AG09309 (cell line): ENCODE measurements at regions not wholly inside any gene's neighbourhood (a gene's known extent, or its start where the extent isn't known, plus 50 kb on each side); places are given as distances from the start of the nearest gene placed in this dataset.

Experiments used
- DNase-seq: peaks from one replicate; pipeline ENCODE4 v3.0.0-alpha.2; 2010; ENCODE audit warnings: low read depth
- H3K4me3 ChIP-seq: 2 replicates; pipeline ENCODE4 v1.5.1; 2011; ENCODE audit warnings: mild to moderate bottlenecking, low read depth, low read length, moderate library complexity; ENCODE audit not compliant: control insufficient read depth
- TF ChIP-seq, protein P1 (sequence below): IDR thresholded peaks from 2 replicates; pipeline ENCODE4 v1.5.1; 2011; ENCODE audit warnings: mild to moderate bottlenecking, low read depth, low read length, inconsistent platforms; ENCODE audit not compliant: insufficient read depth, control insufficient read depth; ENCODE audit errors: missing control alignments

DNA sequence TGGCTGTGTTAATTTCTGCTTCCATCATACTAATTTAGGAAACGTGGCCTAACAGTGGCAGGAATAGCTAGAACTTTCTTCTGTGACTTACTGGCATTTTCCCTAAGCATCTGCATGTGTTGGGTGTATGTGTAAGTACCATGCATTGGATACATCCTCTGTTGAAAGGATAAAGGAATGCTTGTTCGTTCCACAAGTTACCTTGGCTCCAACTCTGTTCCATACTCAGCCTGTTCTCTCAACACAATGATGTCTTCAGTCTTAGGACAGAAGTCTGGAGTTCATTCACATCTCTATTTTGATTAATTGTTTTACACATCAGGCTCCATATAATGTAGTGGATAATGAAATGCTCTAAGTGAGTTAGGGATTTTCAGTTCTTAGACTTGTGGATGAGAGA, 190.1 kb upstream of the DMRT1 start:
- DNase-seq, result no peak
- TF ChIP-seq, protein P1, sequence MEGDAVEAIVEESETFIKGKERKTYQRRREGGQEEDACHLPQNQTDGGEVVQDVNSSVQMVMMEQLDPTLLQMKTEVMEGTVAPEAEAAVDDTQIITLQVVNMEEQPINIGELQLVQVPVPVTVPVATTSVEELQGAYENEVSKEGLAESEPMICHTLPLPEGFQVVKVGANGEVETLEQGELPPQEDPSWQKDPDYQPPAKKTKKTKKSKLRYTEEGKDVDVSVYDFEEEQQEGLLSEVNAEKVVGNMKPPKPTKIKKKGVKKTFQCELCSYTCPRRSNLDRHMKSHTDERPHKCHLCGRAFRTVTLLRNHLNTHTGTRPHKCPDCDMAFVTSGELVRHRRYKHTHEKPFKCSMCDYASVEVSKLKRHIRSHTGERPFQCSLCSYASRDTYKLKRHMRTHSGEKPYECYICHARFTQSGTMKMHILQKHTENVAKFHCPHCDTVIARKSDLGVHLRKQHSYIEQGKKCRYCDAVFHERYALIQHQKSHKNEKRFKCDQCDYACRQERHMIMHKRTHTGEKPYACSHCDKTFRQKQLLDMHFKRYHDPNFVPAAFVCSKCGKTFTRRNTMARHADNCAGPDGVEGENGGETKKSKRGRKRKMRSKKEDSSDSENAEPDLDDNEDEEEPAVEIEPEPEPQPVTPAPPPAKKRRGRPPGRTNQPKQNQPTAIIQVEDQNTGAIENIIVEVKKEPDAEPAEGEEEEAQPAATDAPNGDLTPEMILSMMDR, result no peak
- H3K4me3 ChIP-seq, result no peak overlapping the region

DNA sequence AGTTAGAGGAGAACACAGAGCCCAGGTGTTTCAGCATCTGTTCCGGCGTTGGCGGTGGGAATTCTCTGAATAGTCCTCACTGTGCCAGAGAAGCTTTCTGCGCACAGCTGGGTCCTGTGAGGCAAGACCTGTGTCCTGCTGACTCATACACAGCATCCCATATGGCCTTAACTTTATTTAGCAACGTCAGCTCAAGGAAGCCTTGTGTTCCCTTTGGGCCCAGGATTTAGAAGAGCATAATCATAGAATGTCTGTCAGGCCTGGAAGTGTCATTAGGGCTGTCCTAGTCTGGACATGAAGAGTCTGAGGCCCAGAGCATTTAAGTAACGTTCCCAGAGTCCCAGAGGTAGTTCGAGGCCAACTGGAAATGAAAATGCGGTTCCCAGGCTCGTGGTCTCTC, 188.6 kb upstream of the DMRT1 start:
- TF ChIP-seq, protein P1, result no peak
- no peak overlapping the region for H3K4me3 ChIP-seq
- no peak for DNase-seq

DNA sequence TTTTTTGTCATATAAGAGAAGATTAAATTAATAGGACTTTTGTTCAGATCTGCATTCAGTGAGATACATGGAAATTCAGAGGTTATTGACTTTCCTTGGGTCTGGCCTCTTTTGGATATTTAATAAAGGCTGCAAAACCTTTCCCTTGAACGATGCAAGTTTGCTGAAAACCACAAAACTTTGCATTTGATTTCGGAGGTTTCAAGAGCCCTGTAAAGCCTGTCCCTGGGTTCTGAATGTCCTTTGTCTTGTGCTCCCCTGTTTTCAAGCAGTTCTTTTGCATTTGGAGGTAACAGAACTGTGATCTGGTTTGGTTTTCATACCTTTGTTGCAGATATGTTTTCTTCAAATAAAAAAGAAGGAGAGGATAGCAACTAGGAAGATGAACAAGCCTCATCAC, 188.1 kb upstream of the DMRT1 start:
- H3K4me3 ChIP-seq, result no peak overlapping the region
- TF ChIP-seq, protein P1, result no peak
- no peak for DNase-seq

DNA sequence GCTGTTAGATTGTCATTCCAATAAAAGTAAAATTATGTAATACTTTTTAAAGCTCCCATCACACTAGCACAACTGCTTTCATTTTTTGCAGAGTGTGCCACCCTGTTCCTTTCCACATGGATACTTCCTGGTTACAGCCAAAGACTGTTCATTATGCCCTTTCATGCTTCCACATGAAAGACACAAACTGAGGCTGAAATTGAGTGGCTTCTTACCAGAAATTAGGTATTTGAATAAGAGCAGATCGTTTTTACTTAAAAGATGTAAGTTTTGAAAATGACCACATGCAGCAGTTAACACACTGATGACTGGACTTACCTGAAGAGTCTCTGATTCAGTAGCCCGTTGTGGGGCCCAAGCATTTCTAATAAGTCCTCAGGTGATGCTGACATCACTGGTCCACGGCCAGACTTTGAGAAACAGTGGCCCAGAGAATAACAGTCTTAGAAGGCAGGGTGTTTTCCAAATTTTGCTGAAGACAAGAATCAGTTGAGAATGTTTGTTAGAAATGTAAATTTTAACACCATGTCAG, 187.6 kb upstream of the DMRT1 start:
- no peak overlapping the region for H3K4me3 ChIP-seq
- TF ChIP-seq, protein P1, result no peak

DNA sequence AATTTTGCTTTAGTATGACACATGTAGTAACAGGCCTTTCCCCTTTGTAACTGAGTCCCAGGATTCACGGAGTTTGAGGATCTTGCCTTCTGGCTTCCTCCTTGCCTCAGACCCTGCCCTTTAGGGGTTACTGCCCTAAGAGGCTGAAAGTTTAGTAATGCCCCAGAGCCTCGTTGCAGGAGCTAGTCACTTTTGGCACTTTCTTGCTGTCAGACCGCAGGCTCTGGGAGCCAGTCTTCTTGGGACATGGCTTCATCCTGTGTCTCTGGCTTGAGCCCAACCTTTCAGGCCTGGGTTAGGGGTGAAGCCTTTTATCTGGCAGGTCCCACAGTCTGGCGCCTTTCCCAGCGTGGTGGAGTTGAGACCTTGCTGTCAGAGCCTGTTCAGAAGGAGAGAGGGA, 185.6 kb upstream of the DMRT1 start:
- DNase-seq, result no peak
- no peak overlapping the region for H3K4me3 ChIP-seq
- TF ChIP-seq, protein P1, result no peak

More for the DNA sequence above, 187.6 kb upstream of the DMRT1 start:
- DNase-seq, result no peak

DNA sequence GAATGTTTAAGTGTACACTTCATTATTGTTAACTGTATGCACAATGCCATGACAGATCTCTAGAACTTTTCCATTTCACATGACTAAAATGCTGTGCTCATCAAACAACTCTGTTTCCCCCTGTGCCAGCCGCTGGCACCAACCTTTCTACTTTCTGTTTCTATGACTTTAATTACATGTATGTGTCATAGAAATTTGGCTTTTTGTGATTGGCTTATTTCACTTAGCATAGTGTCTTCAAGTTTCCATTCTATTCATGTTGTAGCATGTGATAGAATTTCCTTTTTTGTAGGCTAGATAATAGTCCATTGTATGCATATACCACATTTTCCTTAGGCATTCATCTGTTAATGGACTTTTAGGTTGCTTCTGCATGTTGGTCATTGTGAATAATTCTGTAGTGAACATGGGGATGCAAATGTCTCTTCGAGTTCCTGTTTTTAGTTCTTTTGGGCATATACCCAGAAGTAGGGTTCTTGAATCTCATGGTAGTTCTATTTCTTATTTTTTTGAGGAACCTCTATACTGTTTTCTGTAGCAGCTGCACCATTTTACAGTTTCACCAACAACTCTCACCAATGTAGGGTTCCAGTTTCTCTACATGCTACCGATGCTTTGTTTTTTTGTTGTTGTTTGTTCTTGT, 184.4 kb upstream of the DMRT1 start:
- no peak overlapping the region for H3K4me3 ChIP-seq
- DNase-seq, result no peak
- TF ChIP-seq, protein P1, result no peak
